Hepatocyte (in vitro differentiated cells): ENCODE measurements at regions not wholly inside any gene's neighbourhood (a gene's known extent, or its start where the extent isn't known, plus 50 kb on each side); places are given as distances from the start of the nearest gene placed in this dataset.

Experiments
- CTCF ChIP-seq: fragments of 200-600 bp; sonication (generic); IDR thresholded peaks from 2 replicates; pipeline ENCODE4 v1.5.1; 2016; ENCODE audit warnings: antibody characterized with exemption, mild to moderate bottlenecking; ENCODE audit not compliant: poor library complexity
- EZH2 ChIP-seq: fragments of 200-600 bp; sonication (generic); IDR thresholded peaks from 2 replicates; pipeline ENCODE4 v1.6.1; 2016; ENCODE audit warnings: antibody characterized with exemption, mild to moderate bottlenecking, borderline replicate concordance
- EZH2phosphoT487 ChIP-seq: fragments of 200-600 bp; sonication (generic); IDR thresholded peaks from one replicate; pipeline ENCODE4 v1.6.1; 2018; ENCODE audit warnings: antibody characterized with exemption, mild to moderate bottlenecking, low read depth, moderate library complexity; ENCODE audit not compliant: unreplicated experiment, severe bottlenecking

GRCh38 chr3:10707400-10708215 lies 108.4 kb upstream of the SLC6A11 start:
- TF ChIP-seq CTCF (no peak), EZH2 (peak; percentile 32), EZH2phosphoT487 (peak; percentile 30)
